ENCODE measurements at regions not wholly inside any gene's neighbourhood (a gene's known extent, or its start where the extent isn't known, plus 50 kb on each side); places are given as distances from the start of the nearest gene placed in this dataset.

GRCh38 chr14:95034788-95035187, 122.5 kb downstream of the DICER1 start:
- Histone ChIP-seq H2AFZ (ENCODE audit: control insufficient read depth, low read length) (no peak overlapping the region), H3K9me3 (ENCODE audit: control insufficient read depth, low read depth, low read length) (no peaks in the 10 kb centered on the region), H3K79me2 (ENCODE audit: control insufficient read depth, insufficient read depth, low read length) (no peaks in the 10 kb centered on the region), H4K20me1 (ENCODE audit: control insufficient read depth, extremely low read depth, insufficient read depth, low read length) (no peaks in the 10 kb centered on the region), H3K4me1 (ENCODE audit: control insufficient read depth, extremely low read depth, insufficient read depth, low read length) (no peaks in the 10 kb centered on the region), H3K9me1 (ENCODE audit: control insufficient read depth, extremely low read depth, insufficient read depth, low read length) (no peaks in the 10 kb centered on the region), H3K4me3 (ENCODE audit: control insufficient read depth in 2 of 3, extremely low read depth in 1 of 3, insufficient read depth in 2 of 3, low read depth in 1 of 3, low read length in 3 of 3) (no peak overlapping the region), H3K27me3 (ENCODE audit: control insufficient read depth, extremely low read depth, insufficient read depth, low read length) (no peaks in the 10 kb centered on the region), H3K27ac (ENCODE audit: control insufficient read depth, insufficient read depth, low read length) (no peak overlapping the region), H3K9ac (ENCODE audit: control insufficient read depth, extremely low read depth, insufficient read depth, low read length) (no peak overlapping the region), H3K36me3 (ENCODE audit: control insufficient read depth in 2 of 2, extremely low read depth in 1 of 2, insufficient read depth in 2 of 2, low read length in 2 of 2) (no peaks in the 10 kb centered on the region), H3K4me2 (ENCODE audit: control insufficient read depth, extremely low read depth, insufficient read depth, low read depth, low read length) (no peak overlapping the region)
- dilution Hi-C loops (cut with MboI; ENCODE audit: extremely low pct_ligation_motif_present, low sequenced_read_pairs), result no loop called here
- TF ChIP-seq EZH2 (IDR thresholded peaks at IDR 0.05; ENCODE audit: low read length) (no peak), CTCF (optimal IDR thresholded peaks at IDR 0.05 in 1 of 3, IDR thresholded peaks at IDR 0.05 in 1 of 3, conservative IDR thresholded peaks at IDR 0.05 in 1 of 3; ENCODE audit: extremely low read depth in 1 of 3, insufficient read depth in 2 of 3, low read length in 3 of 3) (no peak)
- DNase-seq (ENCODE audit: low read depth, low spot score) (no peak), FAIRE-seq (no peak)

- no peaks in the 10 kb centered on the region for H3K9me3 ChIP-seq (ENCODE audit: control insufficient read depth, low read depth, low read length)
- H3K4me1 ChIP-seq (ENCODE audit: control insufficient read depth, extremely low read depth, insufficient read depth, low read length), result no peaks in the 10 kb centered on the region
- H4K20me1 ChIP-seq (ENCODE audit: control insufficient read depth, extremely low read depth, insufficient read depth, low read length), result no peaks in the 10 kb centered on the region
- FAIRE-seq, result no peak
- H2AFZ ChIP-seq (ENCODE audit: control insufficient read depth, low read length), result no peak overlapping the region
- dilution Hi-C loops (cut with MboI; ENCODE audit: extremely low pct_ligation_motif_present, low sequenced_read_pairs), result no loop called here
- no peak overlapping the region for H3K4me2 ChIP-seq (ENCODE audit: control insufficient read depth, extremely low read depth, insufficient read depth, low read depth, low read length)
- no peaks in the 10 kb centered on the region for H3K27me3 ChIP-seq (ENCODE audit: control insufficient read depth, extremely low read depth, insufficient read depth, low read length)
- no peak overlapping the region for H3K4me3 ChIP-seq (ENCODE audit: control insufficient read depth in 2 of 3, extremely low read depth in 1 of 3, insufficient read depth in 2 of 3, low read depth in 1 of 3, low read length in 3 of 3)
- TF ChIP-seq EZH2 (IDR thresholded peaks at IDR 0.05; ENCODE audit: low read length) (no peak), CTCF (optimal IDR thresholded peaks at IDR 0.05 in 1 of 3, IDR thresholded peaks at IDR 0.05 in 1 of 3, conservative IDR thresholded peaks at IDR 0.05 in 1 of 3; ENCODE audit: extremely low read depth in 1 of 3, insufficient read depth in 2 of 3, low read length in 3 of 3) (no peak)
- H3K36me3 ChIP-seq (ENCODE audit: control insufficient read depth in 2 of 2, extremely low read depth in 1 of 2, insufficient read depth in 2 of 2, low read length in 2 of 2), result no peaks in the 10 kb centered on the region
- DNase-seq (ENCODE audit: low read depth, low spot score), result no peak
- H3K27ac ChIP-seq (ENCODE audit: control insufficient read depth, insufficient read depth, low read length), result no peak overlapping the region
- no peaks in the 10 kb centered on the region for H3K79me2 ChIP-seq (ENCODE audit: control insufficient read depth, insufficient read depth, low read length)
- no peaks in the 10 kb centered on the region for H3K9me1 ChIP-seq (ENCODE audit: control insufficient read depth, extremely low read depth, insufficient read depth, low read length)
- no peak overlapping the region for H3K9ac ChIP-seq (ENCODE audit: control insufficient read depth, extremely low read depth, insufficient read depth, low read length)
Observed at GRCh38 chr14:95033682-95034632, 123.4 kb downstream of the DICER1 start.

Measured in keratinocyte (primary cell).